Bone marrow (tissue), 2 donors: ENCODE measurements at regions not wholly inside any gene's neighbourhood (a gene's known extent, or its start where the extent isn't known, plus 50 kb on each side); places are given as distances from the start of the nearest gene placed in this dataset.
A peak's percentile ranks its signal among the peaks of the same experiment; 100 is the strongest.

Experiments
- DNase-seq, 2 donors: peaks; one replicate each; lab custom pipeline; 2025; lab: John Stamatoyannopoulos, UW

DNA sequence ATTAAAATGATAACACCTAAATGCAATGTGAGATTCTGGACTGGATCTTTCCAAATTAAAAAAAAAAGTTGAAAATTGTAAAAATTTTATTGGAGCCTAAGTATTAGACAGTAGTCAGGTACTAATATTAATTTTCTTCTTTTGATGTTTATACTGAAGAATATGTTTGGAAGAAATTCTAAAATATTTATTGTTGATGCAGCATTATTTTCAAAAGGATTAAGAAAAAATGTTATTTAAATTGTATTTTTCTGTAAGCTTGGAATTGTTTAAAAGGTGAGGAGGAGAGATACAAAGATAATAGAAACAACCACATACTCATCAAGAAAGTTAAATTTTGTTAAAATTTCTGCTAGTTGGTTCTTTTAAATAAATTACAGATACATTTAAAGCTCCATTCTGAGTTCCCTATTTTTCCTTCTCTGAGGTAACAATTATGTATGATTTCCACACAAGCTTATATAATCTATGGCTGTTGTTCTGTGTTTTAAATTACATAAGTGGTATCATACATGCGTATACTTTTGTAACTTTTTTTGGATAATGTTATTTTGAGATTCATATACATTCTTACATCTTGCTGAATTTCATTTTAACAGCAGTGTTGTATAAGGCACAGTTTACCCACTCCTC, 180.3 kb upstream of the RGS18 start:
- DNase-seq: no peak

DNA sequence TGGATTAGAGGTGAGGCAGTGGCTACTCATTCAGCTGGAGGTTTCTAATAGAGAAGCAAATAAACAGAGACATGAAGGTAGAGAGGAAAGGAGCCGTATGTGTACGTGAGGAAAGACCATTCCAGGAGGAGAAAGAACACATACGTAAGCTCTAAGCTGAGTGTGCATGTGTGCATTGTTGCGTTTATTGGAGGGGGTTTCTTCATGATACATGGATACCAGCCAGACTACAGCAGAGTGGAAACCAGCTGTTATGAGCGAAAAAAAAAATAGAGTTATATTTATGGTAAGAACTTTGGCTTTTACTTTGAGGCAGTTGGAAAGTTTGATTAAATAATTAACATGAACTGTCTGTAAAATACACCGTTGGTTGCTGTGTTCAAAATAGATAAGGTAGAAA, 173.4 kb upstream of the RGS18 start:
- no peak for DNase-seq

- no peak for DNase-seq
These were observed 166.1 kb upstream of the RGS18 start for GRCh38 chr1:191992118-191992517.

DNA sequence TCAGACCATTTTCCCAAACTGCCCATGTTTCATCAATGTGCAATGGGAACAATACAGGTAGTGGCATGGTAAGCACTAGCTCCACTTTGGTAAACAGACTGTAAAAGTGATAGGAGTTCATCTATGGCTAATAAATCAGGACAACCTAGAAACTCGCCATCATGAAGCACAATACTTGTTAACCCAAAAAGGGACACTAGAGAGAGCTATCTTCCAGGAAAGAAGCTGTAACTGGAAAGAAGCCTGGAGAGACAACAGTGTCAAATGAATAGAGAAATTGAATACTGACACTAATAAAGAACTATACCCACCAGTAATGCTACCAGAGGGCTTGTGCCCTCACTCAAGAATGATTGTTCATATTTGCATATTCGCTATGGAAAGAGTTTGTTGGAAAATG, 164.7 kb upstream of the RGS18 start:
- peak in 1 of 2 donors; percentile 28 for DNase-seq

DNA sequence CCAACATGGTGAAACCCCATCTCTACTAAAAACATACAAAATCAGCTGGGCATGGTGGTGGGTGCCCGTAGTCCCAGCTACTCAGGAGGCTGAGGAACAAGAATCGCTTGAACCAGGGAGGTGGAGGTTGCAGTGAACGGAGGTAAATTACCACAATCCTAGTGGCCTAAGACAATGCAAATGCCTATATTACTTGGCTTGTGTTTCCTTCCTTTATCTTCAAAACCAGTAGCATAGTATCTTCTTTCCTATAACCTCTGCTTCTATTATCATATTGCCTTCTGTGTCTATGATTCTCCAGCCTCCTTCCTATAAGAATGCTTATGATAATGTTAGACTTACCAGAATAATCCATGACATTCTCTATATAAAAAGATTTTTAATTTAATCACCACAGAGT, 156.2 kb upstream of the RGS18 start:
- no peak for DNase-seq

GRCh38 chr1:192003295-192004077, 154.8 kb upstream of the RGS18 start:
- no peak for DNase-seq

GRCh38 chr1:192005976-192006375, 152.3 kb upstream of the RGS18 start:
- DNase-seq: no peak

DNA sequence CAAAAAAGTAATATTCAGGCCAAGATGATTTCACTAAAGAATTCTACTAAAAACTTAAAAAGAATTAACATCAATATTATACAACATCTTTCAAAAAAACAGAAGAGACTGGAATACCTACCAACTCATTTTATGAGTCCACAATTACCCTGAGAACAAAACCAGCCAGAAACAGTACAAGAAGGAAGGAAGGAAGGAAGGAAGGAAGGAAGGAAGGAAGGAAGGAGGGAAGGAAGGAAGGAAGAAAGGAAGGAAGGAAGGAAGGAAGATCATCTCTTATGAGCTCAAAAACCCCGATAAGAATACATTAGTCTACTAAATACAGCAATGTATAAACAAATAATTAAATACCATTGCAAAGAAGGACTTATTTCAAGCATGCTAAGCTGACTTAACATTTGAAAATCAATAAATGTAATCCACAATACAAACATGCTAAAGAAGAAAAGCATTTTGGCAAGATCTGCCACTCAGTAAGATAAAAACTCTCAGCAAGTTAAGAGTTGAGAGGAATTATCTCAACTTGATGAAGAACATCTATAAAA, 149.9 kb upstream of the RGS18 start:
- DNase-seq: no peak

DNA sequence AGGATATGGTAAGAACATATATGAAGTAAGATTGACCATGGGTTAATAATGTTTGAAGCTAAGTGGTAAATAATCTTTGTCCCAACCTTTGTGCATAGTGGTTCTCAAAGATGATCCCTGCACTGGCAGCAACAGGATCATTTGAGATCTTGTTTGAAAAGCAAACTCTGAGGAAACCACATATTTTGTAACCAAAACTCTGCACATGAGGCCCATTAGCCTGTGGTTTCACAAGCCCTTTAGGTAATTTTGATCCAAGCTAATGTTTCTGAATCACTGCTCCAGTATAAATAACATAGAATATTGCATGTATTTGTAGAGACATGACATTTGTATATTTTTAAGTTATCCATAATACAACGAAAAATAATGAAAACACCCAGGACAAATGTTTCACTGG, 147.9 kb upstream of the RGS18 start:
- no peak for DNase-seq

DNA sequence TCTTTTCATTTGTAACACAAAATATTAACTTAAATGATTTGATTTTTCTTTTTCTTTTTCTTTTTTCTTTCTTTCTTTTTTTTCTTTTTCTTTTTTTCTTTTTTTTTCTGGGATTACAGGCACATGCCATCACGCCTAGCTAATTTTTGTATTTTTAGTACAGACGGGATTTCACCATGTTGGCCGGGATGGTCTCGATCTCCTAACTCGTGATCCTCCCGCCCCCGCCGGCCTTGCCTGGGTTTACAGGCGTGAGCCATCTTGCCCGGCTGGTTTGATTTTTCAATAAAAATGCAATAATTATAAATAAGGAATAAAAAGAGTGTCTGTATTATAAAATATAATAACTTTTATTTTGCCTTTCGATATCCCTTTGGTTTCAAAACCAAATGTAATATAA, 146.7 kb upstream of the RGS18 start:
- no peak for DNase-seq

GRCh38 chr1:192022827-192023226, 135.4 kb upstream of the RGS18 start:
- no peak for DNase-seq

DNA sequence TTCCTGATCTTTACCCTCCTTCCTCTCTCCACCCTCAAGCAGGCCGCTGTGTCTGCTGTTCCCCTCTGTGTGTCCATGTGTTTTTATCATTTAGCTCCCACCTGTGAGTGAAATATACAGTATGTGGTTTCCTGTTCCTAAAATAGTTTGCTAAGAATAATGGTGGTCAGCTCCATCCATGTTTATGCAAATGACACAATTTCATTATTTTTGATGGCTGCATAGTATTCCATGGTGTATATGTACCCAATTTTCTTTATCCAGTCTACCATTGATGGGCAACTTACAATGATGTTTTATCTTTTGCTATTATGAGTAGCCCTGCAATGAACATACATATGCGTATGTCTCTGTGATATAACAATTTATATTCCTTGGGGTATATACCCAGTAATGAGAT, 133.4 kb upstream of the RGS18 start:
- DNase-seq: no peak

GRCh38 chr1:192038567-192038966, 119.7 kb upstream of the RGS18 start:
- no peak for DNase-seq

DNA sequence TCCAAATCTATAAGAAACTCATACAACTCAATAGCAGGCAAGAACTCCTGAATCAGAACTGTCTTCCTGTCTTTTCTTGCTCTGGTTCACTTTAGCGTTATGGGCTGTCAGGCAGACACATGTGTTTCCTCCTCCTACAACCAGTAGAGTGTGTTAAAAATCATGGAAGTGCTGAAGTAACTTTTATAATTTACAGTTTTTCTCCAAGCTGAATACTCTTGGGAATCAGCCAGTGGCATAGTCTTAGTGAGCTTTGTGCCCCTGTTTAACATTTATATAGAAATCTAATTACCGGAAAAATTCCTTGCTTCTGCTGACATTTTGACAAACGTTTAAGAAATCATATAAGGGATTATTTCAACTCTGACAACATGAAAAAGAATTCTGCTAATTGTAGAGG, 113.1 kb upstream of the RGS18 start:
- DNase-seq: no peak

DNA sequence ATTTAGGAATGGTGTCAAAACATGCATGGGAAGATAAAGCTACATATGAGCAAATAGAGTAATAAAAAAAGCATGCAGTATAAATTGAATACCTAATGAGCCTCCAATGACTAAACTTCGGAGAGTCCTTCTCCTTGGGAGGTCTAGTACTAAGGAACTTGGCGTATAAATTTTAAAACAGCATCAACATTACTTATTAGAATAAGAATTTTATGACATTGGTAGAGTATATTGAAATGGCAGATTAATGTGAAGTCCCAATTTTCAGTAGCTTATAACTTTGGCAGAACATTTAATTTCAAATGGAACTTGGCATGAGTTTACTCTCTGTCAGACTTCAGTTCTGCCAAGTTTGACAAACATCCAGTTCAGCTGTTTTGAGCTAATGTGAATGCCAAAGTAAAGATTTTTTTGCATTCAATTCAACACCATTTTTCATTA, 104.7 kb upstream of the RGS18 start:
- DNase-seq: no peak

DNA sequence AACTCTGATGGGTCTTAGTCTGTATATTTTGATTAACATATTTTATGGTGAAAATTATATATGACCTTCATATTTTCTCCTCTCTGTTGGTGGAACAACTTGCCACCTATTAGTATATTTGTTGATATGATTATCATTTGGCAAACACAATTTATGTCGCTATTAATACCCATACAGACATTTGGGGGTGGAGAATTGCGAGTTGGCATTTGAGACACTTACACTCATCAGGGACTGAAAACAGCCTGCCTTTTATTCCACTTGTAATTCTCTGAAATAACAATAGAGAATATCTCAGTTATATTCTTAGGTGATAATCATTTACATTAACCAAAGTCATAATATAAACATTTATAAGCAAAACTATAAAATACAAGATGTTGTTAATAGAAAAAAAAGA, 100.5 kb upstream of the RGS18 start:
- DNase-seq: no peak

- DNase-seq: no peak
These were observed 98.9 kb upstream of the RGS18 start for GRCh38 chr1:192059407-192059806.

DNA sequence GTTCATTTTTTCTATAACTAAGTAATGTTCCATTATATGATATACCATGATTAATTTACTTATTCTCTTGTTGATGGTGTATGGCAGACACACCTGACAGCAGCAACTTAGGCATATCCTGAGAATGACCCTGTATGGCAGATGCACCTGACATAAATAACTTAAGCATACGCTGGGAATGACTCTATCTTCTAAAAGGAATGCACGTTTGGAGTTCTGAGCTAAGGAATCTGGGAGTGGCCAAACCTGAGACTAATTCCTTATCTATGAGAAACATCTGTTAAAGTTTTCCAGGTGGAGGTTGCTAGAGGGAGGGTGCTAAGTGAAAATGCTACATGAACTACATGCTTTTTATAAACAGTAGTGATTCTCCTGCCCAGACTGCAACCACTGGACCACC, 96.7 kb upstream of the RGS18 start:
- DNase-seq: no peak

DNA sequence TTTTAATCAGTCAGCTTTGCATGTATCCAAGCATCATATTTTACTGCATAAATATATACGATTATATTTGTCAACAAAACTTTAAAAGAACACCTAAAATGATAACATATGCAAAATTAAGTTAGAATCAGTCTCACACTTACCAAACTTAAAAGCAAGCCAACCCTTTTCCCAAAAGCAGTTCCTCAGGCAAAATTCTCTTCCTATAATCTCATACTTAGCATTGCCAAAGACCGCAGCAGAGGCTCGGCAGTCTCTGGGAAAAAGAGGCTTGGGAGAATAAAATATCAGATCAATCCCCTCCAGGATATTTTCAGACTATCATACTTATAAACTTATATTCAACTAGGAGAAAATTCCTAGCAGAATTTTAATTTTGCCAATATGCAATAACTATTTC, 93.2 kb upstream of the RGS18 start:
- DNase-seq: no peak

DNA sequence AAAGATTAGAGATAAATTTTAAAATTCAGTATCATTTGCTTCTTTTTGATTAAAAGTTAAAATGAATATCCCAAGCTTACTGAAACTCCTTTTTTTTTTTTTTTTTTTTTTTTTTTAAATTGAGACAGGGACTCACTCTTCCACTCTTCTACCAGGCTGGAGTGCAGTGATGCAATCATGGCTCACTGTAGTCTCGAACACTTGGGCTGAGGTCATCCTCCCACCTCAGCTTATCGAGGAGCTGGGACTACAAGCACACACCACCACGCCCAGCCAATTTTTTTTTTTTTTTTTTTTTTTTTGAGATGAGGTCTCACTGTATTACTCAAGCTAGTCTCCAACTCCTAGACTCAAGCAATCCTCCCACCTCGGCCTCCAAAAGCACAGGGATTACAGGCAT, 92.1 kb upstream of the RGS18 start:
- no peak for DNase-seq

DNA sequence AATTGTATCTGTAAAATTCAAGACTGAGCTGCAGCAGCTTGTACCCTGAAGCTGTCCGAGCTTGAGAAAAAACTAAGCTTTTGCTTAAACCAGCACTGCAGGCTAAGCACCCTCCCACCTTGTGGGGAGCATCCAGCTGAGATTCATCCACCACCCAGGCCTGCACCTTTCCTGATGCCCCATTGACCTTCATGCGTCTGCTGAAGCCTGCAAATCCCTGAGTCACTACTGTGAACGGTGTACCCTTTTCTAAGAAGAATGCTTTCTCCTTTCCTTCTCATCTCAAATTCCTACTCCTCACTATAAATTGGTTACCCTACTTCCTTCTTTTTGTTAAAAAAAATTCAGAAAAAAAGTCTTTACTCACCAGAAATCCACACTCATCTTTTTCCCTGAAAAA, 90.9 kb upstream of the RGS18 start:
- no peak for DNase-seq

DNA sequence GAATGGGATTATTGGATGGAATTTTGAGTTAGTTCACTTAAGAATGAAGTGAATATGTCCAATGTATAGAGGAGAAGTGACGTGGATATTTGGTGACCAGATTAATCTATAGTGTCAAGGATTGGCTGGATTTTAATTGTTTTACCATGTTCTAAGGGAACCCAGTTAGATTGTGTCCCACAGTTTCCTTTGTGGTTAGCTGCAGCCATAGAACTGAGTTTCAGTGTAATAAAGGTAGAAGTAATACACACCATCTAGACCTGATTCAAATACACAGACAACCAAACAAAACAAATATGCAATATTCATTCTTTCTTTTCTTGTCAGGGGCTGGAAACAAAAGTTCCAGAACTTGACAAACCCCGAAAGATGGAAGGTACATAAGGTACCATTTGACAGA, 88.0 kb upstream of the RGS18 start:
- DNase-seq: no peak

- no peak for DNase-seq
These were observed 77.6 kb upstream of the RGS18 start for GRCh38 chr1:192080684-192081083.

GRCh38 chr1:192081359-192081758, 76.9 kb upstream of the RGS18 start:
- no peak for DNase-seq
